ENCODE measurements at regions not wholly inside any gene's neighbourhood (a gene's known extent, or its start where the extent isn't known, plus 50 kb on each side); places are given as distances from the start of the nearest gene placed in this dataset.

DNA sequence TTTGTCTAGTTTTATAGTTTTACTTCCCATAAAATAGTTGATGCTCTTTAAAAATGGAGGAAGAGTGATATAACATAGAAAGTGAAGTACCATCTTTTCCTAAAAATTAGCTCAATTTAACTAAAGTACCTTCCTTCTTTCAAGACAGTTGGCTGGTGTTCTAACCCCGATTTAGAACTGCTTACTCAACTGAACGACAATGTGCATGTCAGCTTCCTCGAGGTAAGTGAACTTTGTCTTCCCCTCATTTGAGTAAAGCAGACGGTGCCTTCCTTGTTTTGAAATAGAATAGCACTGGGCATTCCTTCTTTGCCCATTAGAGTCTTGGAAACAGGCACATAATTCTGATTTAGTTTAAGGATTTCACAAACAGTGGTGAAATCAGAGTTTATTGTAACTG lies 1519.2 kb downstream of the EFNB2 start (continued):
- TF ChIP-seq, protein P1, sequence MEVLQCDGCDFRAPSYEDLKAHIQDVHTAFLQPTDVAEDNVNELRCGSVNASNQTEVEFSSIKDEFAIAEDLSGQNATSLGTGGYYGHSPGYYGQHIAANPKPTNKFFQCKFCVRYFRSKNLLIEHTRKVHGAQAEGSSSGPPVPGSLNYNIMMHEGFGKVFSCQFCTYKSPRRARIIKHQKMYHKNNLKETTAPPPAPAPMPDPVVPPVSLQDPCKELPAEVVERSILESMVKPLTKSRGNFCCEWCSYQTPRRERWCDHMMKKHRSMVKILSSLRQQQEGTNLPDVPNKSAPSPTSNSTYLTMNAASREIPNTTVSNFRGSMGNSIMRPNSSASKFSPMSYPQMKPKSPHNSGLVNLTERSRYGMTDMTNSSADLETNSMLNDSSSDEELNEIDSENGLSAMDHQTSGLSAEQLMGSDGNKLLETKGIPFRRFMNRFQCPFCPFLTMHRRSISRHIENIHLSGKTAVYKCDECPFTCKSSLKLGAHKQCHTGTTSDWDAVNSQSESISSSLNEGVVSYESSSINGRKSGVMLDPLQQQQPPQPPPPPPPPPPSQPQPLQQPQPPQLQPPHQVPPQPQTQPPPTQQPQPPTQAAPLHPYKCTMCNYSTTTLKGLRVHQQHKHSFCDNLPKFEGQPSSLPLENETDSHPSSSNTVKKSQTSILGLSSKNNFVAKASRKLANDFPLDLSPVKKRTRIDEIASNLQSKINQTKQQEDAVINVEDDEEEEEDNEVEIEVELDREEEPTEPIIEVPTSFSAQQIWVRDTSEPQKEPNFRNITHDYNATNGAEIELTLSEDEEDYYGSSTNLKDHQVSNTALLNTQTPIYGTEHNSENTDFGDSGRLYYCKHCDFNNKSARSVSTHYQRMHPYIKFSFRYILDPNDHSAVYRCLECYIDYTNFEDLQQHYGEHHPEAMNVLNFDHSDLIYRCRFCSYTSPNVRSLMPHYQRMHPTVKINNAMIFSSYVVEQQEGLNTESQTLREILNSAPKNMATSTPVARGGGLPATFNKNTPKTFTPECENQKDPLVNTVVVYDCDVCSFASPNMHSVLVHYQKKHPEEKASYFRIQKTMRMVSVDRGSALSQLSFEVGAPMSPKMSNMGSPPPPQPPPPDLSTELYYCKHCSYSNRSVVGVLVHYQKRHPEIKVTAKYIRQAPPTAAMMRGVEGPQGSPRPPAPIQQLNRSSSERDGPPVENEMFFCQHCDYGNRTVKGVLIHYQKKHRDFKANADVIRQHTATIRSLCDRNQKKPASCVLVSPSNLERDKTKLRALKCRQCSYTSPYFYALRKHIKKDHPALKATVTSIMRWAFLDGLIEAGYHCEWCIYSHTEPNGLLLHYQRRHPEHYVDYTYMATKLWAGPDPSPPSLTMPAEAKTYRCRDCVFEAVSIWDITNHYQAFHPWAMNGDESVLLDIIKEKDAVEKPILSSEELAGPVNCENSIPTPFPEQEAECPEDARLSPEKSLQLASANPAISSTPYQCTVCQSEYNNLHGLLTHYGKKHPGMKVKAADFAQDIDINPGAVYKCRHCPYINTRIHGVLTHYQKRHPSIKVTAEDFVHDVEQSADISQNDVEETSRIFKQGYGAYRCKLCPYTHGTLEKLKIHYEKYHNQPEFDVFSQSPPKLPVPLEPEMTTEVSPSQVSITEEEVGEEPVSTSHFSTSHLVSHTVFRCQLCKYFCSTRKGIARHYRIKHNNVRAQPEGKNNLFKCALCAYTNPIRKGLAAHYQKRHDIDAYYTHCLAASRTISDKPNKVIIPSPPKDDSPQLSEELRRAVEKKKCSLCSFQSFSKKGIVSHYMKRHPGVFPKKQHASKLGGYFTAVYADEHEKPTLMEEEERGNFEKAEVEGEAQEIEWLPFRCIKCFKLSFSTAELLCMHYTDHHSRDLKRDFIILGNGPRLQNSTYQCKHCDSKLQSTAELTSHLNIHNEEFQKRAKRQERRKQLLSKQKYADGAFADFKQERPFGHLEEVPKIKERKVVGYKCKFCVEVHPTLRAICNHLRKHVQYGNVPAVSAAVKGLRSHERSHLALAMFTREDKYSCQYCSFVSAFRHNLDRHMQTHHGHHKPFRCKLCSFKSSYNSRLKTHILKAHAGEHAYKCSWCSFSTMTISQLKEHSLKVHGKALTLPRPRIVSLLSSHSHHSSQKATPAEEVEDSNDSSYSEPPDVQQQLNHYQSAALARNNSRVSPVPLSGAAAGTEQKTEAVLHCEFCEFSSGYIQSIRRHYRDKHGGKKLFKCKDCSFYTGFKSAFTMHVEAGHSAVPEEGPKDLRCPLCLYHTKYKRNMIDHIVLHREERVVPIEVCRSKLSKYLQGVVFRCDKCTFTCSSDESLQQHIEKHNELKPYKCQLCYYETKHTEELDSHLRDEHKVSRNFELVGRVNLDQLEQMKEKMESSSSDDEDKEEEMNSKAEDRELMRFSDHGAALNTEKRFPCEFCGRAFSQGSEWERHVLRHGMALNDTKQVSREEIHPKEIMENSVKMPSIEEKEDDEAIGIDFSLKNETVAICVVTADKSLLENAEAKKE (CRISPR knock-in tag; IDR thresholded peaks at IDR 0.05) = no peak
- TF ChIP-seq REST (IDR thresholded peaks at IDR 0.05; ENCODE audit: unreplicated experiment) = no peak

DNA sequence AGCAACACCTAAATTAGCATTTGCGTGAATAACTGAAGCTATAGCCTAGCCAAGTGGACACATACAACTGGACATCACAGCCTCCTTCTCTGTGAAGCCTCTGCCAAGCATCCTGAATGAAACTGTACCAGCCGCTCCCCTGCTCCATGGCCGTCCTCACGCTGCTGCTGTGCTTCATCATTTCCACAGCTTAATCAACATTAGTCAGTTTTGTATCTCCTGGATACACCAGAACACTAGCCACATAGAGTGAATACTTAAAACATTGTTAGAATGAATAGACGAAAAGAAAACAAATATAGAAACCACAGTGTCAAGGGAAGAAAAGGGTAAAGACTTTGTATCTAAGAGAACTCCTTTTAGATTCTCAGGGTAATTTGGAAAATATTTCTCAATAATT lies 1526.9 kb downstream of the EFNB2 start:
- no peak overlapping the region for H3K27ac Mint-ChIP-seq
- H4K20me1 ChIP-seq (replicated peaks; ENCODE audit: insufficient read depth) = no peaks in the 10 kb centered on the region
- H3K4me1 Mint-ChIP-seq = no peaks in the 10 kb centered on the region; the same call in 2 of the 3 replicates
- no peak for TF ChIP-seq EZH2 (IDR thresholded peaks at IDR 0.05; ENCODE audit: low read depth, unreplicated experiment)
- TF ChIP-seq ETS1 (IDR thresholded peaks at IDR 0.05) = no peak
- no peak for TF ChIP-seq POLR2AphosphoS5 (IDR thresholded peaks at IDR 0.05; ENCODE audit: low read depth)
- TF ChIP-seq, protein P1 (CRISPR knock-in tag; IDR thresholded peaks at IDR 0.05) = no peak

More for the DNA sequence above, 1526.9 kb downstream of the EFNB2 start:
- H3F3A ChIP-seq (replicated peaks; ENCODE audit: low read depth) = no peaks in the 10 kb centered on the region
- H3K4me2 ChIP-seq = no peak overlapping the region
- DNase-seq (ENCODE audit: low spot score) (no peak), ATAC-seq (no peak)
- no peak overlapping the region for H3K27ac ChIP-seq (ENCODE audit: low read depth)
- H3K4me3 Mint-ChIP-seq = no peak overlapping the region
- no peaks in the 10 kb centered on the region for H3K4me1 ChIP-seq (ENCODE audit: insufficient read depth)
- no peak overlapping the region for H2AFZ ChIP-seq
- H3K9me3 Mint-ChIP-seq = no peaks in the 10 kb centered on the region
- H3K36me3 Mint-ChIP-seq (ENCODE audit: low read depth) = no peaks in the 10 kb centered on the region
- H3K27me3 Mint-ChIP-seq (ENCODE audit: insufficient read depth, low read depth, poor library complexity) = no peaks in the 10 kb centered on the region
- no peaks in the 10 kb centered on the region for H3K27me3 ChIP-seq (ENCODE audit: insufficient read depth)
- no peaks in the 10 kb centered on the region for H3K9me2 ChIP-seq (ENCODE audit: insufficient read depth)
- no peak overlapping the region for H3K4me3 ChIP-seq
- no peaks in the 10 kb centered on the region for H3K36me3 ChIP-seq (ENCODE audit: insufficient read depth)
- H3K79me2 ChIP-seq (replicated peaks; ENCODE audit: insufficient read depth) = no peaks in the 10 kb centered on the region

All from GM23338 (cell line).